GF-D8 (cell line): ENCODE measurements at regions not wholly inside any gene's neighbourhood (a gene's known extent, or its start where the extent isn't known, plus 50 kb on each side); places are given as distances from the start of the nearest gene placed in this dataset.

Experiments used
- DNase-seq: peaks from one replicate; lab custom pipeline; 2025; lab: John Stamatoyannopoulos, UW

DNA sequence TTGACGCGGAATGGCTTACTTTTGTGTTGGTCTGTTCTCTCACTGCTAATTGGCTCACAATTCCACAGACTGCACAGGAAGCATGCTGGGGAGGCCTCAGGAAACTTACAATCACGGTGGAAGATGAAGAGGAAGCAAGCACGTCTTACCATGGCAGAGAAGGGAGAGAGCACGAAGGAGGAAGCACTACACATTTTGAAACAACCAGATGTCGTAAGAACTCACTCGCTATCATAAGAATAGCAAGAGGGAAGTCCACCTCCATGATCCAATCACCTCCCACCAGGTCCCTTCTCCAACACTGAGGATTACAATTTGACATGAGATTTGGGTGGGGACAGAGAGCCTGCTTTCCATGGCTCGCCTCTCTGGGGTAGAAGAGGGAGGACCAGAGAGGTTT, 106.2 kb downstream of the KCNF1 start:
- no peak for DNase-seq

DNA sequence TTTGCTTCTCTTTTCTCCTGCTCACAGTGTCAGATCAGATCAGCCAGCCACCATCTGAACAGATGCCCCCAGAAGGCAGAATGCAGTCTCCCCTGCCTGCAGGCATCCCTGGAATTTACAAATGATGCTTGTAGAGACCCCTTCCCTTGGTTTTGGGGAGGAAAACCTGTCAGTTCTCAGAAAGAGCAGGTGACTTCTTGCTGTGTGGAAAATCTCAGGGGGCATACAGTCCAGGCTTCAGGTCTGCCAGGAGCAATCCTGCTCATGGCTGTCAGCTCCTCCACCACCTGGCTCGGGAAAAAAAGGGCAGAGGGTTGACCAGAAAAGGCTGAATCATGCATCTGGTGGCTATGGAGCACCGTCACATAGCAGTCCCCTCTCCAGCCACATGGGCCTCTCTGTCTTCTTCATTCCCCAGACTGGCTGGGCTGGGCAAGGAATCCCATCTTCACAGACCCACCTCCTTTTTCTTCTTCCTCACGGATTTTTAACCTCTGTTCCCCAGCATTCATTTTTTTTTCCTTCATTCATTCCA, 107.0 kb downstream of the KCNF1 start:
- no peak for DNase-seq

DNA sequence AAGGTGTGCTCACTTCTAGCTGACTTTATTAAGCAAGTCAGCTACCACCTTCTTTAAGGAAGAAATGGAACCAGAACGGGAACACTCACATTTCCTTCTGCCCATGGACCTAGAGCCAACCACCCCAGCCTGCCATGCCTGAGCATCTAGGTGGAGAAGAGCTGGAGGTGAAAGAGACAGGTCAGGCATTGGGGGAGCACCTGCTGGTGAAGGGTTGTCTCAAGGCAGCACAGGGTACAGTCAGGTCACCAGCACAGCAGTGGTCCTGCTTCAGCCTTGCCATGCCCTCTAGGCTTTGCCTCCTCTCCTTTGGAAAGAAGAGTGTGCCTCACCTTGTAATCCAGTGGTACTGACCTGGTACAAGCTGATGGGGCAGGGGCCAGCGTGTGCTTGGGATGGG, 107.9 kb downstream of the KCNF1 start:
- DNase-seq: no peak

DNA sequence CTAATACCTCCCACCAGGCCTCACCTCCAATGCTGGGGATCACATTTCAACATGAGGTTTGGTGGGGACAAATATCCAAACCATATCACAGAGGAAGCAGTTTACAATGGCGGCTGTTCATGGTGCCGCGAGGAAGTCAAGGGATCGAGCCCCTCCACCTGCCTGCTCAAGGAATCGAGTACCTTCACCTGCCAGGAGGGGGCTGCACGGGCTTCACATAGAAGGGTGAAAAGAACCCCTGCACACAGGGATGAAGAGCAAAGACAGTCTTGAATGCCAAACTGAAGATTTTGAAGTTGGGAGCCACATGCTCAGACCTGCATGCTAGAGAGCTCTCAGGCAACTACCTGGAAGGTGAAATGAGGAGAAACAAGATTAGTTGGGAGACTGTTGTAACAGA, 110.3 kb downstream of the KCNF1 start:
- DNase-seq: no peak

DNA sequence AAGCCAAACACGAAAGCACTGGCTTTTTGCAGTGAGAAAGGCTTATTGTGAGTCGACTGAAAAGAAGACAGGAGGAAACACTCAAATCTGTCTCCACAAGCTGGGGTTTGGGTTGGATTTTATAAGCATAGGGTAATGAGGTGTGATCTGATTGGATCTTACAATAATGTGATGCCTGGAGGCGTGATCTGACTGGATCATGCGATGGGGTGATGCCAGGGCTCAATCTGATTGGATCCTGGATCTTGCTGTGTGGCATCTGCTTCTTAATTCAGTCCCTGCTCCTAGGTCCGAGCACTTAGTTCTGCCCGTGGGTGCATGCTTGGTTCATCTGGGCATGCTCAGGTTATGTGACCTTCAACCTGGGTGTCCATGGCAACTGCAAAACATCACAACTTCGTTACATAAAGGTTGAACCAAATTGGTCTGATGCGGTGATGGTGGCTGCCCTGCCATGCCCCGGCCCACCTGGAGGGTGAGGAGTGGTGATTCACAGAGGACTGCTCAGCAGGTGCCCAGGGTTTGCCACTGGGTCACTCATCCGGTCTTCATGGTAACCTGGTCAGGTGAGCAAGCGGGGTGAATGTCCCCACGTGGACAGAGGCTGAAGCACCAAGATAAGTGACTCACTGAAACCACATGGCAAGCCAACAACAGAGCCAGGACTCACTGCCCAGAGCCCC, 111.0 kb downstream of the KCNF1 start:
- DNase-seq: no peak

DNA sequence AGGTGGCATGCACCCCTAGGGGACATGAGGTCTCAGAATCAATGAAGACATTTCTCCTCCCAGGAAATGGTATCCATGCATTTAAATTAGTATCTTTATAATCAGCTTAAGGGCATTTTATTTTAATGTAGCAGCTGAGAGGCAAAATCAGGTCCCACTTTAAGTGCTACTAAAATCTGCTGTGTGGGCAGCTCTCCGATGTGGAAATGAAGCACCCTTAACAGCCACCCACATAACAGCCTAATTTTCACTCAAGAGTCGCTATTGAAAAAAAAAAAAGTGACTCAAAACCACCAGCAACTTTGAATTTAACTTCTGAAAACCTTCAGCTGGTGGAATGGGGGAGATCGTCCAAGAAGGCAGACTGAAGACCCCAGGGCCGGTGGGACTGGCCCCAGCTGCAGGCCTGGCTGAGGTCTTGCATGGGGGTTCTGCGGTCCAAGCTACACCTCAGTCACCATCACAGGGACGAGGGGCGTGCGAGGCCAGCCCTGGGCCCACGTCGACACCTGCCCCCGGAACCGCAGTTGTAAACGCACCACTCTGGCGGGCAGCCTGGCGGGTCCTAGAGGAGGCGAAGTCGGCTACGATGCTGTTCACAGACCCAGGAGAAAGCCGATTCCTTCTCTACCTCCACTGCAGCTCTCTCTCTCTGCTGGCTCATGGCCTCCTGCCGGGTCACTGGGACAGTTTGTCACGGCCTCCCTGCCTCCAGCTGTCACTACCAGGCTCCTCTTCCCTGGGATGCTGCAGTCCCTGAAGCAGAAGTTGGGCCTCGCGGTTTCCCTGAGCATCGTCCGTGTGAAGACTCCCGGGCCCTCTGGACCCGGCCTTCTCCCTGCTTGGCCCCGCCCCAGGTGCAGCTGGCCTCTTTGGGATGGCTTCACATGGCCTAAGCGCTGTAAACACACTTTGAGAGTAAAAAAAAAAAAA, 111.9 kb downstream of the KCNF1 start:
- DNase-seq: no peak

DNA sequence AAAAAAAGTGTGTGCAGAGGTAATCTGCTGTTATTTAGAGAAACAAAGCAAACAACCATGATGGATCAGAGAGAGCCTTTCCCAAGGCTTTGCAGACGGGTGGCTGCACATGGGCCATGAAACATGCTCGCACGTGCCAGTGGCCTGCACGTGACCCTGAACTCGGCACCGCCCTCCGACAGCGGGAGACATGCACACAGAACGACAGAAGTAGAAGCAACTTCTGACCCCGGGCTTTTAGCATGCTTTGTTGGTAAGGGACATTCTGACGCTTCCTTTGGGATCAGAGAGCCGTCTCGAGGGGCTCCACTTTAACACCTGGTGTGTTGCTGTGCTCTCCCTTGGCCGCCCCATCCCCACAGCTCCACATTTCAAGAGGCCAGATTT, 112.5 kb downstream of the KCNF1 start:
- no peak for DNase-seq

DNA sequence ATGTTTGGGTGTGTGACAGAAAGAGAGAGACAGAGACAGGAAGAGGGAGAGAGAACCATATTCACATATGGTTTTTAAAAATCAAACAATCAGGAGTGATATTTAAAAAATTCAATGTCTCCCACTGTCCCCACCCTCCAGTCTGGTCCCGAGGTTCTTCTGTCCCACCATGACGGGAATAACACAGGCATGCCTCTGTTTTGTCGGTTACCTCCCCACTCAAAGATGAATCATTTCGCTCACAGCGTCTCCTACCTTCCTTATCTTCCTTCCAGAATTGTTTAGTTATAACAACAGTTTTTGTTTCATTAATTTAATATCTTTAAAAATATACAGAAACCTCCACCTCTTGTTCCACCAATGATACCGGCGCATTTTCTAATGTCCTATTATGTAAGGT, 113.0 kb downstream of the KCNF1 start:
- no peak for DNase-seq

DNA sequence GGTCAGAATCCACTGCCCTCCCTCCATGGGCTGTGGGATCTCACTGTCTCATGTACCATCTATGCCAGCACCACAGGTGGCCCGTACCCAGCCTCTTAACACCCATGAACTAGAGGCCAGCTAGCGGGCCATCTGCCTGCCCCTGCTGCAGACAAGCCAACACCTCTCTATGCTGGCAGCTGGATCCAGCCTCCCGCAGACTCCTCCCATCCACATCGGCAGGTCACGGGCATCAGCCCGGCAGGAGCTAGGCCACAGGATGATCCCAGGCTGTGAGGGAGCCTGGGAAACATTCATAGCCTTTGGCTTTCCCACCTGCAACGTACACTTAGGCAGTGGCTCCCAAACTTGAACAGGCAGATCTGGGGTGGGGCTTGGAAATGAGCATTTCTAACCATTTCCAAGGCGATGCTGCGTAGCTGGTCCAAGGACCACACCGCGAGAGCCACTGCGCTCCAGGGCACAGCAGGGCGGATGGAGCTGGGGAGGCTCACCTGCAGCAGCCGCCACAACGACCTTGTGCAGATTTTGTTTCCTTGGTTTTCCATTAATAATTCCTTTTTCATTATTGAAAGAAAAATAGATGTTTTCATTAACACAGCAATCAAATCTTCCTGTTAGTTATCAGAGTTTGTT, 114.7 kb downstream of the KCNF1 start:
- no peak for DNase-seq

DNA sequence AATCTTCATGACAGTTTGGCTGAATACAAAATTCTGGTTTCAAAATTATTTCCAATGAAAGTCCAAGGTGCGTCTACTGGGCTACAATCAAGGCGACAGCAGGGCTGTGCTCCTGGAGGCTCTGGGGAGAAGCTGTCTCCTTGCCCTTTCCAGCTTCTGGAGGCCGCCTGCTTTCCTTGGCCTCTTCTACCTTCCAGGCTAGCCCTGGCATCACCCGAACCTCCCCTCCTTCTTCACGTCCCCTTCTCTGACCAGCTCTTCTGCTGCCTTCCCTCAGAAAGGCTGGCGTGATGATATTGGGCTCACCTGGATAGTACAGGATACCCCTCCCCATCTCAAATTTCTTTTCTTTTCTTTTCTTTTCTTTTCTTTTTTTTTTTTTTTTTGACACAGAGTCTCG, 115.5 kb downstream of the KCNF1 start:
- no peak for DNase-seq

DNA sequence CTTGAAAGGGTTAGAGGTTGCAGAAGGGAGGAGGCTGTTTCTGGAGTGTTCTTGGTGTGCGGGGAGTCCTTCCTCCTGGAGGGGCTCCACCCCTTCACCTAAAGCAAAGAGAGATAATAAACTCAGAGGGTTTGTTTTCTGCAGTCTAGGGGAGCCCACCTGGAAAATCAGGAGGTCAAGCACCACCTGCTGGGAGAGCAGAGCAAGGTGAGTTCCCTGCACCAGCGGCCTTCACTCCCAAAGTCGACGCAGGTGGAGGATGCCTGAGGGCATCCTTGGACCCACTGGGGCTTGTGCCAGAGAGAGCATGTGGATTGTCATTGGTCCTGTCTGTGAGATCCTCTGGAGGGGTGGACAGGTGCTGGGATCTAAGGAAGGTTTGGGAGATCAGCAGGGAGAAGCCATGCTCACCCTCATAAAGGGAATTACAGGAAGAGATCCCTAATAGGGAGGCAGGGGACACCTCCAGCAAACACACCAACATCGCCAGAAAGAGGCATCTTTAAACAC, 116.7 kb downstream of the KCNF1 start:
- DNase-seq: no peak

DNA sequence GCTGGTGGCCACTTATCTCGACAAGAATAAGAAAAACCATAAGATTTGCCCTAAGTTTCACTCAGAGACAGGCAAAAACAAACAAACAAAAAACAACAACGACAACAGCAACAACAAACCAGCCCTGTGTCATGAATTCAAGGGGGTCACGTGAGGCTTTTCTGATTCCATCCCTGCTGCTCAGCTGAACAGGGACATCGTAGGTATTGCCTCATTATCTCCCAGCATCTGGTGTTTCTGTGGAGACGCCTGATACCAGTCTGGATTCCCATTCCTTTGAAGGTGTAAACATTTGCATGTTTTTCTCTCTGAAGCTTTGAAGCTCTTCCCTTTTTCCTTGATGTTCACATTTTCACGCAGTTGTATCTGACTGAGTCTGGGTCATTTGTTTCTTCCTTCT, 117.4 kb downstream of the KCNF1 start:
- DNase-seq: no peak

DNA sequence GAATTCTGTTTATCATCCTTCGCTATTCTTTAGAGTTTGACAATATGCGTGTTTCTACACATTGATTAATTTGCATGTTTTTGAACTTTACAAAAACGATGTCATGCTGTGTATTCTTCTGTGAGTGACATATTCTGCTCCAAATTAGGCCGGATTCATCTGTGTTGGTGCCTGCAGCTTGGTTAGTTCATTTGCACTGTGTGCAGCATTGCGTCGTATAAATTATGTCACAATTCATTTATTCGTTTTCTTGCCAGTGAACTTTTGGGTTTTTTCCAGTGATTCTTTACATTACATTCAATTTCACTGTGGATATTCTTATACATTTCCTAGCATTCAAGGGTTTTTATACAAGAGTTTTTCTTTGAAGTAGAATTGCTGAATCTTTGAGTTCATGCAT, 118.3 kb downstream of the KCNF1 start:
- DNase-seq: no peak

DNA sequence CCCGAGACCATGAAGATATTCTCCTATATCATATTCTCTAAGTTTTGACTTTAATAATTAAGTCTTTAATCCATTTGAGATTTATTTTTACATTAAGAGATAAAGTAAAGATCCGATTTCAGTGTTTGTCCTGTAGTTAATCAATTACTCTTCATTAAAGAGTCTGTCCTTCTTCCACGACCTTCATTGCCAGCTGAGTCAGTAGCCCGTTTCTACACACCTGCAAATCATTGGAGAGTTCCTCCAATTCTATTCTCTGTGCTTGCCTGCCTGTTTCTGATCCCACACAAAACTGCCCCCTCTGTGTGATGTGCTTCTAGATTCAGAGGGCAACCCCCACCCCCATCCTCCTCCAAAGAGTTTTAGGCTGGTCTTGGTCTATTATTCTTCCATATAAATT, 119.2 kb downstream of the KCNF1 start:
- DNase-seq: no peak

DNA sequence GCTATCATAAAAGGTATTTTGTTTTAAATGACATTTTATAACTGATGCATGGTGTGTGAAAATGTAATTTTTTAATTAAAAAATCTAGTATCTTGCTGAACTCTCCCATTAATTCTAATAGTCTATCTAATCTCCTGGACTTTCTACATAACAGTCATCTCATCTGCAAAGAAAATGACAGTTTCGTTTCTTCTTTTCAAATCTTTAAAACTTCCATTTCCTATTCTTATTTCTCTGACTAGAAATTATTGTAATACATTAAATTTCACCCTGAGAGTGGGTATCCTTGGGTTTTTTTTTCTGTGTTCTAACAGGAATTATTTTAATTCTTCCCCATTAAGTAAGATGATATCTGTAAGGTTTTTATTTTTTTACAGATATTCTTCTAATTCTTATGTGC, 120.1 kb downstream of the KCNF1 start:
- no peak for DNase-seq

DNA sequence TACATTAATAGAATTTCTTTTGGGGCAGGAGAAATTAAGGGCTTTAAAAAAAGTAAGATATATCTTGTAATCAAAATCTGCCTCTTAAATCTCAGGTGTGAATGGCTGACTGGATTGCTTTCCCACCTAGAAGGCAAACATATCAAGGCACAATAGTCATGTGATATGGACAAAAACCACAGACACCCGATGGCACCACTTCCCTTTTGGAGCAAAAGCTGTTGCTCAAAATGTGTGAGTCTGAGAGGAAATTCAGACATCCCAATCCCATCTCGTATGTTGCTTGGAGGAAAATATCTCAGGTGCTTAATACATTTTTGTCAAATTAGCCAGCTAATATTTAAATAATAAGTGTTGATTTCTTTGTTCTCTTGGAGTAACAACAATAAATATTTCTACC, 120.7 kb downstream of the KCNF1 start:
- no peak for DNase-seq

DNA sequence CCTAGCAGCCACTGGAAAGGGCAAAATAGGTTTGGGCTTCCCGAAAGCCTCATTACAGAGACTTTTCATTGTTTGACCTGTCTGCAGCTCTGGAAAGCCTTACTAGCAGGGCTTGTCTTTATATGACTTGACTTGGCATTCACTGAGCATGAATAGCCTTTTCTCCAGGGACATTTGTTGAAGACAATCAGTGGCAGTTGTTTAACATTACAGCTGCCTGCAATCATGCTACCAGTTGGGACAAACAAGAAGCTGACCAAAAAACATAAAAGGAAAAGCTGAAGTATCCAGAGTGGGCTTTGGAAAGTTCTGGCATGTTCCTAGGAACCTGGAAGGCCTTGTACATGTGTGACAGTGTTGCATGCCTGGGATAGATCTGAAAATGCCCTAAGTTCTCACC, 121.4 kb downstream of the KCNF1 start:
- DNase-seq: no peak

DNA sequence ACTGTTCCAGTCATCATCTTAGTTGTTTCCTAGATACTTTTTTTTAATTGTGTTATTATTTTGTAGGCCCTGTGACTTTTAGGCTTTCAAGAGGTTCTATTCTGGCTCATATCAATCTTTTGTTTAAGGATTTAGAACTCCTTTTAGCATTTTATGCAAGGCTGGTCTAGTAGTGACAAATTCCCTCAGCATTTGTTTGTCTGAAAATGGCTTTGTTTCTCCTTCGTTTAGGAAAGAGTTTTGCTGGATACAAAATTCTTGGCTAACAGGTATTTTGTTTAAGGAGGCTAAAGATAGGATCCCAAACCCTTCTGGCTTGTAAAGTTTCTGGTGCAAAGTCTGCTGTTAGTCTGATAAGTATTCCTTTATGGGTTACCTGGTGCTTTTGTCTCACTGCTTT, 116.6 kb upstream of the SLC66A3 start:
- no peak for DNase-seq

DNA sequence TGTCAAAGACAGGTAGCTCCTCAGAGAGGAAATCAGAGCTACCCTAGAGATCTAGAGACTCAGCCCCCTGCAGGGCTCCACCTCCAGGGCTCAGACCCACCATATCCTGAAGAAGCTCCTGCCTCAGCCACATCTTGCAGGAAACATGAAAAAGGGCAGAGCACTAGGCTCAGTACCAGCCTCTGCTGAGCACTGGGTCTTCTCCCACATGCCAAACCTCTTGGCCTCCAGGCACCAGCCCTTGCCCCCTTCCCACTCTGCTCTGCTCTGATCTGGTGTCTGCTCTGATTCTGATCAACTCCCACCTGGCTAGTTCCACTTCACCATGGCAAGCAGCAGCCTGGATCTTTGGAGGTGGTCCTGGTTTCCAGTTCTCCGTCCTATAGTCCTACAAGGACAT, 114.3 kb upstream of the SLC66A3 start:
- no peak for DNase-seq

DNA sequence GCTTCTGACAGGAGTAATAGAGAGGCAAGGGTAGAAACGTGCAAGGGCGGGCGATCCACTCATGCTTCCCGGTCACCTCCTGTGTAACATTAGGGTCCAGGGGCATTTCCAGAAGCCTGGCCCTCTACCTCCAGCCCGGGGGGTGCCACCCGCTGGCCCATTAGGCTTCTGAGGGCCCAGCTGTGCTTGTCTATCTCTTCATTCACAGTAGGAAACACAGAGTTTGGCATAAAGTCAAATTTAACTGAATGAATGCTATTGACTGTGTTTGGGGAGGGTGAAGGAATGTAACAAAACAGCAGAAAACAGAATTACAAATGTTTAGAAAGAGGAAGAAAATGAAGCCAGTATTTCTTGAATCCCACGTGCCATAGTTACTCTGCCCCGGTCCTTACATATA, 112.4 kb upstream of the SLC66A3 start:
- DNase-seq: no peak

DNA sequence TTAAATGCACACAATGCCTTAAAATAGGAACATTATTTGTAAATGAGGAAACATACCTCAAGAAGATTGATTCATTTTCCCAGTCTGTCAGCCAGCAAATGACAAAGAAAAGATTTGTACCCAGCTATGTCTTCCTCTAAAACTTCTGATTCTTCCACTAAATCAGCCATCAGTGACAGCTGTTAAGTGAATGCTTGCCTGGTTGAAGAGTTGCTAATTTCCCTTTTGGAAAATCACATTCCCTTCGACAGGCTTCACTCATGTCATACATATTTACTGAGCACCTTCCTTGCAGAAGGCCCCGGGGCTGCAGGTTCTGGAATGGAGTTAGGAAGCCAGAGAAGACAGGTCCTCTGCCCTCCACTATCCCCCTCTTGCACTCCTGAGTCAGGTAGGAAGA, 112.0 kb upstream of the SLC66A3 start:
- no peak for DNase-seq

DNA sequence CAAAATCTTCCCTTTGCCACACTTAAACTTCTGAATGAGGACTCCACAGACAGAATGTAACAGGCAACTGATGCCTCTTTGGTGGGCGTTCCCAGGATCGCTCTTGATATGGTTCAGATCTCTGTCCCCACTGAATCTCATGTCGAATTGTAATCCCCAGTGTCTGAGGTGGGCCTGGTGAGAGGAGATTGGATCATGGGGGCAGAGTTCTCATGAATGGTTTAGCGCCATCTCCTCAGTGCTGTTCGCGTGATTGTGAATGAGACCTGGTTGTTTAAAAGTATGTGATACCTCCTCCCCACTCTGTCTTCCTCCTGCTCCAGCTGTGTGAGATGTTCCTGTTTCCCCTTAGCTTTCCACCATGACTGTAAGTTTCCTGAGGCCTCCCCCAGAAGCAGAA, 111.1 kb upstream of the SLC66A3 start:
- no peak for DNase-seq

DNA sequence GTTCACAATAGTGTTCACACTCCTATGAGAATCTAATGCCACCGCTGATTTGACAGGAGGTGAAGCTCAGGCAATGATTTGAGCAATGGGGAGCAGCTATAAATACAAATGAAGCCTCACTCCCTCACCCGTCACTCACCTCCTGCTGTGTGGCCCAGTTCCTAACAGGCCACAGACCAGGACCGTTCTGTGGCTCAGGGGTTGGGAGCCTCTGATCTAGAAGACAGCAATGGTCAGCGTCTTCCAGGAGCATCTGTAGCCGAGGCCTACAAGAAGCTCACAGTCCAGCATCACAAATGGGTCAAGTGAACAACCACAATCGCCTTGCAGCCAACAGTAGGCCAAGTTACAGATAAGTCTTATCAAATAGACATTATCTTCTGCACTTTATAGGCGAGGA, 110.0 kb upstream of the SLC66A3 start:
- no peak for DNase-seq
